Epithelial cell of prostate (primary cell): ENCODE measurements at regions not wholly inside any gene's neighbourhood (a gene's known extent, or its start where the extent isn't known, plus 50 kb on each side); places are given as distances from the start of the nearest gene placed in this dataset.

Experiments used
- DNase-seq: peaks from one replicate; pipeline ENCODE4 v3.0.0-alpha.2; 2011; ENCODE audit warnings: low read depth, low spot score
- H3K27ac ChIP-seq: fragments of 450-650 bp; 2 replicates; pipeline ENCODE4 v1.5.1; 2017; ENCODE audit warnings: mild to moderate bottlenecking

DNA sequence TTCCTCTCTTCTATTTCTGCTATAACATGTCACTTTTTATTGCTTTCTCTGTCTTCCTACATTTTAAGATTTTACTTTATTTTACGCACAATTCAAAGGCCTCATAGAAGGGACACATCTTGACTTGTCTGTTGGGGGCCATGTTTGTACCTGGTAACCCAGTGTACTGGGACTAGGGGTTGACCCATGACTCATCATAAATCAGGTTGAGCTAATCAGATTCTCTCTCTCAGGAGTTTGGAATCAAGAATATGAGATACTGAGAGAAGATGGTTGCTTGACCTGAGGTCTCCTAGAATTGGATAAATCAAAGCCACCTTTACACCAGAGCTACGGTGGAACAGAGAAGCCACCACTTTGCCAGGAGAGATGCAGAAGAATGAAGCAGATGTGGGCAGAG is 153.0 kb downstream of the UXS1 start:
- no peak for DNase-seq
- no peak overlapping the region for H3K27ac ChIP-seq

DNA sequence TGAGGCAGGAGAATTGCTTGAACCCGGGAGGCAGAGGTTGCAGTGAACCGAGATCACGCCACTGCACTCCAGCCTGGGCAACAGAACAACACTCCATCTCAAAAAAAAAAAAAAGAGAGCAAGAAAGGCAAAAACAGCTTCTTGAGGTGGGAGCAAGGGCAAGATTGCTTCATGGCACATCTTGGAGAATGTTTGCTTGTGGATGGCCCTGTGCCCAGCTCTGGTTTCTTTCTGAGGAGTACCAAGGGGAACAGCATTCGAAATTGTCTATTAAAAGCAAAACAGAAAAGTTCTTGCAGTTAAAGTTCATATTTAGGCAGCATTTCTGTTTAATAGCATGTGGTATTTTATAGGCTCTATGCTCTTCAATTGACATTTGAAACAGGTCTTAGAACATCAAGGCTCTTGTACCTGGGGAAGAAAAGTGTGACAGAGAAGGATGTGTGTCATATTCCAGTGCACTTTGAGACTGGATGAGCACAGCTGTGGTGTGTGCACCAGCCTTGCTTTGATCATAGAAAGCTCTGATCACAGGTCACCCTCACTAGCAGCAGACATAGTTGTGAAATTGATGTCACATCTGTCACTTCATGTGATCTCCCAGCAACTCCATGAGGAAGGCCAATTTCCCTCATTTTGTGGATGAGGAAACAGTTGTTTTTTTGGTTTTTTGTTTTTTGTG is 154.3 kb downstream of the UXS1 start:
- H3K27ac ChIP-seq = no peak overlapping the region
- no peak for DNase-seq

- H3K27ac ChIP-seq = no peak overlapping the region
- no peak for DNase-seq
Observed at GRCh38 chr2:106038601-106039375, 155.3 kb downstream of the UXS1 start.

DNA sequence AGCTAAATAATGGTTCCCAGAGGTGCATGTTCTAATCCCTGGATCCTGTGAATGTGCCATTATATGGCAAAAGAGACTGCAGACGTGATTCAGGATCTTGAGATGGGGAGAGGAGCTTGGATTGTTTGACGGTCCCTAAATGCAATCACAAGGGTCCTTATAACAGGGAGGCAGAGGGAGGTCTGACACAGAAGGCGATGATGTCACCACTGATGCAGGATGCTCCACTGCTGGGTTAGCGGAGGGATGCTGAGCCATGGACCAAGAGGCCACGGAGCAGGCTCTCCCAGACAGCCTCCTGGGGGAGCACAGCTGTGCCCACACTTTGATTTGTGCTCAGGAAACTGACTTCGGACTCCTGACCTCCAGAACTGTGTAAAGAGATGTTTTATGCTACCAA is 156.2 kb downstream of the UXS1 start:
- no peak overlapping the region for H3K27ac ChIP-seq
- DNase-seq = no peak

DNA sequence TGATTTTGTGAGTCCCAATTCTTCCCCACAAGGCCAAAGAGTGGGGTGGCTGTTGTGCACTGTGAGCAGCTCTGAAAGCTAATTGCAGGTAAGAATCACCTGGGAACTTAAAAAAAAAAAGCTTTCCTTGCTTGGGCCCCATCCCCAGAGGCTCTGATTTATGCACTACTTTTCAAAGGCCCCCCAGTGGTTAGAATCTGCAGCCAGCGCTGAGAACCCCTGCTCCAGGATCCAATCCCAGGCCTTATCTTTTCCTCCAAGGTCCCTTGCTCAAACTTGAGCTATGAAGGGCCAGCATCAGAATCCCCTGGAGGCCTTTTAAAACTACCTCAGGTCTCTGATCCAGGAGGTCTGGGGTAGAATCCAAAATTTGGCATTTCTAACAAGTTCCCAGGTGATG is 156.8 kb downstream of the UXS1 start:
- H3K27ac ChIP-seq = no peak overlapping the region
- no peak for DNase-seq

GRCh38 chr2:106034325-106034724 is 159.8 kb downstream of the UXS1 start:
- H3K27ac ChIP-seq = no peak overlapping the region
- DNase-seq = no peak

DNA sequence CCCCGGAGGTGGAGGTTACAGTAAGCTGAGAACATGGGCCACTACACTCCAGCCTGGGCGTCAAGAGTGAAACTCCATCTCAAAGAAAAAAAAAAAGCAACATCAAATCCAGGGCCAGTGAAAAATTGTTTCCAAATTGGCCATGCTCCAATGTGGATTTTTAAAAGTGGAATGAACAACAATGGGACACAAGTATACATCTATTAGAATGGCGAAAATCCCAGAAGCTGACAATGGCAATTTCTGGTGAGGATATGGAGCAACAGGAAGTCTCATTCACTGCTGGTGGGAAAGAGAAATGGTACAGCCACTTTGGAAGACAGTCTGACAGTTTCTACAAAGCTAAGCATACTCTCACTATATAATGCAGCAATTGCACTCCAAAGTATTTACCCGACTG is 161.4 kb downstream of the UXS1 start:
- no peak overlapping the region for H3K27ac ChIP-seq
- no peak for DNase-seq

- peak overlapping the region; percentile 5 for H3K27ac ChIP-seq
- DNase-seq = peak; percentile 12
Observed at GRCh38 chr2:106030287-106031268, 163.5 kb downstream of the UXS1 start.

- H3K27ac ChIP-seq = no peak overlapping the region
- DNase-seq = no peak
Observed at GRCh38 chr2:106028192-106028591, 165.9 kb downstream of the UXS1 start.

DNA sequence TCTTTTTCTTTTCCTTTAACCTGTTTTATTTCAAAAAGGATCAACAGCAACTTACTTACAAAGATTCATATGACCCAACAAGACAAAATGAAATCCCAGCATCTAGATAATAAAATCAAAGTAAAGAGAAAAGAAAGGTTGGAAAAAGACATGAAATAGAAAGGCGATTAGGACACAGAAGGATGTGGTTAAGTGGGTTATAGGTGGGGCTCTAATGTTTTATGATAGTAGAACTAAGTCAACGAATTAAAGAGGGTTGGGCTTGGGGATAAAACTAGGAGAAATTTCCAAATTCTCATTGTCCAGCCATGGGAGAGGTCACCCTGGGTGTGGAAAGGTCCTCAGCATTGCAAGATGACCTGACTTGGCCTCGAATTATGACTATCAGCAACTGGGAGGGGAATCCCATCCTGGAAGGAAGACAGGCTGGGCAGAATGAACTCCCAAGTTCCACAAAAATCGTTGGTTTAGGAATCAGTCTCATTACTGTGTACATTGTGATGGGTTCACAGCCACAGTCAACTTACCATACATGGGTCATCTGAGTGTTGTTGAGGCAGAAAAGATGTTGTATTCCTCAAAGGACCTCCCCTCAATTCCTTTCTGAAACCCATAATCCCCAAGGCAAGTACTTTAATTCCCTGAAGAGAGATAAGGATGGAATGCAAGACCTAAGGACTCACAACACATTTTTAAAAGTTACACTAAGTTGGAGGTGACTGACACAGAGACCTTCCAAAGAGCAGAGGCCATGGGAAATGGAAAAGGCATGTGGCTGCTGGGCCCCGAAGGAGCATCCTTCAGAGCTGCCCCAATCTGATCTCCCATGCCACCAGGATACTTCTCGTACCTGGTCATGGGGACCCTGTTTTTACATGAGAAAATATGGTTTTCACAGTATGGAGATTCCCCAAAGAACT is 167.6 kb downstream of the UXS1 start:
- DNase-seq = no peak

GRCh38 chr2:106025796-106026195 is 168.3 kb downstream of the UXS1 start:
- H3K27ac ChIP-seq = no peak overlapping the region
- no peak for DNase-seq

More for the DNA sequence above, 167.6 kb downstream of the UXS1 start:
- H3K27ac ChIP-seq = no peak overlapping the region

- DNase-seq = no peak
- H3K27ac ChIP-seq = no peak overlapping the region
Observed at GRCh38 chr2:106021662-106022028, 172.5 kb downstream of the UXS1 start.

- no peak overlapping the region for H3K27ac ChIP-seq
Observed at GRCh38 chr2:106020821-106021661, 173.1 kb downstream of the UXS1 start.

GRCh38 chr2:106020032-106020431 is 174.1 kb downstream of the UXS1 start:
- DNase-seq = no peak
- H3K27ac ChIP-seq = no peak overlapping the region

More at GRCh38 chr2:106020821-106021661, 173.1 kb downstream of the UXS1 start:
- DNase-seq = no peak

- DNase-seq = no peak
- no peak overlapping the region for H3K27ac ChIP-seq
Observed at GRCh38 chr2:106018141-106018540, 176.0 kb downstream of the UXS1 start.

DNA sequence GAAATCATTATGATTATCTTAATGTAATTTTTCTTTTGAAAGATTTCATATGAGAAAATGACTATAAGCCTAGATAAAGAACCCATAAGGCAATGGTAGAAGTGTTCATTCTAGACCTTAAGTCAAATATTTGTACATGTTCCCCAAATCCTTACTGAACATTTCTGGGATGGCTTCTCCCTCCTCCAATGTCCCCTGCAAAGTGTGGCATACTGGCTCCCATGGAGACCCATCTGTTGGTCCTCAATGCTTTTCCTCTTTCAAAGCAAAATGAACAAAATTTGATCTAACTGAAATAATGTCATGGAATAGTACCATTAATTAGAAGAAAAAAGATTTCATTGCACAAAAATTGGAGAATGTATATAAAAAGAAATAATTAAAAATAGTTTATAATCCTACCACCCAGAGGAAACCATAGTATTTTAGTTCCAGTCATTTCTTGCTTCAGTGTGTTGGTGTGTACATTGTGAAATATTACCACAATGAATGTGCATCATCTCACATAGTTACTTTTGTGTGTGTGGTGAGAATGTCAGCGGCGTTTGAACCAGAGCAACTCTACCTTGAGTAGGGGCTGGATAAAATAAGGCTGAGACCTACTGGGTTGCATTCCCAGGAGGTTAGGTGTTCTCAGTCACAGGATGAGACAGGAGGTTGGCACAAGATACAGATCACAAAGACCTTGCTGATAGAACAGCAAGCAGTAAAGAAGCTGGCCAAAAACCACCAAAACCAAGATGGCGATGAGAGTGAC is 181.3 kb downstream of the UXS1 start:
- peak; percentile 58 for DNase-seq
- no peak overlapping the region for H3K27ac ChIP-seq

- no peak overlapping the region for H3K27ac ChIP-seq
- no peak for DNase-seq
Observed at GRCh38 chr2:106012001-106012590, 182.0 kb downstream of the UXS1 start.

DNA sequence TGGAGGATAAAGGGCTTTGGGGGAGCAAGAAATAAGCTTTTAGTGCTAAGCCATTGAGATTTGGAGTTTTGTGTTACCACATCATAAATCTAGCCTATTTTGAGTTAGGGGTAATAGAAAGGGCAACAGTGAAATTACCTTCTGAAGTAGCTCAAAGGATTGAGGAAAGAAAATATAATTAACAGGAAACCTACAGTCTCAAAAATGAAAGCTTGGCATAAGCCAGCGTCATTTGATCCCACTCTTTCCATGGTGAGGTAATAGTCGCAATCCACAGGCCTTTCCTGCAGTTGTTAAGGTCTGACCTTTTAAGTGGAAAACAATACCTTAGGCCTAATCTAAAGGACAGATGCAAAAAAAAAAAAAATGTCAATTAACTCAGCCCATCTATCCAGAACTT is 182.7 kb downstream of the UXS1 start:
- DNase-seq = no peak
- H3K27ac ChIP-seq = no peak overlapping the region
